Nephron progenitor cell (in vitro differentiated cells): ENCODE measurements at regions not wholly inside any gene's neighbourhood (a gene's known extent, or its start where the extent isn't known, plus 50 kb on each side); places are given as distances from the start of the nearest gene placed in this dataset.

ENCODE experiments used
- DNase-seq: peaks from one replicate; pipeline ENCODE4 v3.0.0; 2021
- H3K27ac Mint-ChIP-seq: 2 replicates; pipeline ENCODE4 v1.8.0; 2021; ENCODE audit warnings: mild to moderate bottlenecking, moderate library complexity, mixed read lengths
- H3K27me3 Mint-ChIP-seq: 2 replicates; pipeline ENCODE4 v1.8.0; 2021; ENCODE audit warnings: mild to moderate bottlenecking, low read depth, mixed read lengths; ENCODE audit not compliant: poor library complexity
- H3K36me3 Mint-ChIP-seq: 2 replicates; pipeline ENCODE4 v1.8.0; 2021; ENCODE audit warnings: low read depth, mixed read lengths
- H3K4me1 Mint-ChIP-seq: 2 replicates; pipeline ENCODE4 v1.8.0; 2021; ENCODE audit warnings: mixed read lengths
- H3K4me3 Mint-ChIP-seq: 2 replicates; pipeline ENCODE4 v1.8.0; 2021; ENCODE audit warnings: mild to moderate bottlenecking, moderate library complexity, mixed read lengths
- H3K9me3 Mint-ChIP-seq: 2 replicates; pipeline ENCODE4 v1.8.0; 2021; ENCODE audit warnings: mild to moderate bottlenecking, moderate library complexity, mixed read lengths
- CTCF ChIP-seq: fragments of 200-600 bp; sonication (generic); IDR thresholded peaks from 2 replicates; pipeline ENCODE4 v1.5.0; 2021; ENCODE audit warnings: antibody characterized with exemption

- Mint-ChIP-seq H3K4me1 (peaks cover 37% of the 10 kb centered on the region), H3K9me3 (peaks cover 27% of the 10 kb centered on the region), H3K36me3 (peaks cover 7% of the 10 kb centered on the region), H3K27ac (no peak overlapping the region), H3K27me3 (peaks cover 4% of the 10 kb centered on the region), H3K4me3 (no peak overlapping the region)
- DNase-seq: no peak
- TF ChIP-seq CTCF: no peak
These were observed 86.6 kb upstream of the RPS6KA2 start for GRCh38 chr6:166713434-166714186.

GRCh38 chr6:166712286-166713228 is 85.5 kb upstream of the RPS6KA2 start:
- peaks cover 4% of the 10 kb centered on the region for H3K27me3 Mint-ChIP-seq
- H3K27ac Mint-ChIP-seq: peak overlapping the region; percentile 57
- H3K4me1 Mint-ChIP-seq: peaks cover 37% of the 10 kb centered on the region
- DNase-seq: no peak
- peaks cover 7% of the 10 kb centered on the region for H3K36me3 Mint-ChIP-seq
- H3K4me3 Mint-ChIP-seq: no peak overlapping the region
- no peak for TF ChIP-seq CTCF
- H3K9me3 Mint-ChIP-seq: peaks cover 27% of the 10 kb centered on the region

GRCh38 chr6:166710084-166710483 is 83.0 kb upstream of the RPS6KA2 start:
- Mint-ChIP-seq H3K4me1 (peaks cover 34% of the 10 kb centered on the region), H3K36me3 (peaks cover 7% of the 10 kb centered on the region), H3K9me3 (peaks cover 27% of the 10 kb centered on the region), H3K4me3 (no peak overlapping the region), H3K27me3 (peaks cover 12% of the 10 kb centered on the region), H3K27ac (no peak overlapping the region)
- TF ChIP-seq CTCF: no peak
- no peak for DNase-seq

- Mint-ChIP-seq H3K27ac (no peak overlapping the region), H3K27me3 (peaks cover 13% of the 10 kb centered on the region), H3K9me3 (peaks cover 27% of the 10 kb centered on the region), H3K4me3 (no peak overlapping the region), H3K36me3 (peaks cover 7% of the 10 kb centered on the region), H3K4me1 (peaks cover 25% of the 10 kb centered on the region)
- TF ChIP-seq CTCF: no peak
- no peak for DNase-seq
These were observed 81.4 kb upstream of the RPS6KA2 start for GRCh38 chr6:166708460-166708859.

- H3K36me3 Mint-ChIP-seq: peaks cover 7% of the 10 kb centered on the region
- no peak overlapping the region for H3K27ac Mint-ChIP-seq
- peak; percentile 64 for DNase-seq
- H3K9me3 Mint-ChIP-seq: peaks cover 18% of the 10 kb centered on the region
- H3K4me3 Mint-ChIP-seq: no peak overlapping the region
- TF ChIP-seq CTCF: peak; percentile 49
- H3K4me1 Mint-ChIP-seq: peaks cover 16% of the 10 kb centered on the region
- peaks cover 17% of the 10 kb centered on the region for H3K27me3 Mint-ChIP-seq
These were observed 80.0 kb upstream of the RPS6KA2 start for GRCh38 chr6:166707045-166707444.
